Psoas muscle (tissue), 7 donors: ENCODE measurements at regions not wholly inside any gene's neighbourhood (a gene's known extent, or its start where the extent isn't known, plus 50 kb on each side); places are given as distances from the start of the nearest gene placed in this dataset.

ENCODE experiments used
- ATAC-seq, 4 donors: fragments of 200-7000 bp; cut with Tn5 transposase; one replicate each; pipeline ENCODE4 v1.9.1; 2020; ENCODE audit warnings: moderate library complexity in 3 of 4, mild to moderate bottlenecking in 2 of 4
- DNase-seq, 2 donors: peaks; one replicate each; pipeline ENCODE4 v3.0.0-alpha.2; 2020
- H3K27ac ChIP-seq: fragments of 200-600 bp; one replicate; pipeline ENCODE4 v1.8.0; 2022
- H3K27me3 ChIP-seq, 3 donors: fragments of 200-600 bp in 1 of 3; one replicate each; pipeline versions ENCODE4 v1.6.1 to v1.8.0; 2013 to 2022; ENCODE audit warnings: low read length in 2 of 3, mild to moderate bottlenecking in 2 of 3, moderate library complexity in 1 of 3; ENCODE audit not compliant: insufficient read depth in 3 of 3
- H3K36me3 ChIP-seq, 2 donors: fragments of 200-600 bp in 1 of 2; one replicate each; pipeline versions ENCODE4 v1.6.1 to v1.8.0; 2013 to 2022; ENCODE audit warnings: low read depth in 1 of 2, mild to moderate bottlenecking in 1 of 2, moderate library complexity in 1 of 2; ENCODE audit not compliant: insufficient read depth in 1 of 2
- H3K4me1 ChIP-seq: fragments of 200-600 bp; one replicate; pipeline ENCODE4 v1.8.0; 2022
- H3K4me3 ChIP-seq: fragments of 200-600 bp; one replicate; pipeline ENCODE4 v1.8.0; 2022; ENCODE audit warnings: mild to moderate bottlenecking
- H3K9me3 ChIP-seq: fragments of 200-600 bp; one replicate; pipeline ENCODE4 v1.8.0; 2022
- WGBS, 3 donors: extraction: QIAGEN DNeasy Blood & Tissue Kit; methylation state at CpG; one replicate each; pipeline versions ENCODE4 v1.1.6 to v1.1.7; 2013; 5-methylcytosine and 5-hydroxymethylcytosine counted together
- intact Hi-C, 2 donors: fragments of 100-400 bp; cut with DNase I; formaldehyde crosslinking; loops; one replicate each; pipeline versions ENCODE4 v1.11.0 to v1.14.2; 2022
- TF ChIP-seq, protein P1 (sequence below): fragments of 200-600 bp; IDR thresholded peaks from one replicate; pipeline ENCODE4 v1.8.0; 2022; ENCODE audit warnings: antibody characterized with exemption
- donor health status: healthy with polysubstance abuse.
- donor health status: DM: no; HTN: no; CAD: no; lungs with moderate emphysema.
- donor health status: Bipolar disorder and iron deficiency.
- donor health status: healthy.
- donor health status: DM: yes; HTN: yes; CAD: no.
- donor health status: DM: no; HTN: no; CAD: no.
- donor health status: DM: yes; HTN: yes; CAD: no.

DNA sequence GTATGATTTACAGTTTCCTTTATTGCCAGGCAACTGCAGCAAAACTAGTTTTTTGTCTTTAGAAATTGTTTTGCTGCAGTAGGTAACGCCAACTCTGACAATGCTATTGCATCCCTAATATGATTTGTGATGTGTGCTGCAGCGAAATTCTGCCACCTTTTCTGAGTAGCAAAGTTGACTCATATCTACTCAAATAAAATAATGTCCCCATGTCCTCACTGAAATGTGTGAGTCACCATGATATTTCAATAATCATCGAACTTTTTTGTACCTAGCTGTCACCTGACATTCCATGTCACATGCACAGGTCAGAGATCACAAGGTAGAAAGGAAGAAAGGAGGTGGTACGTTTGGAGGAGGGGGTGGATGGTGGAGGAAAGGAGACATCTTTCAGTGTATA lies 205.0 kb downstream of the RAD51AP2 start:
- WGBS, 3 donors, result 72 to 81% (median 75%) methylated on average over 4 of the region's 4 CpGs
- intact Hi-C loops, result loop anchor here in 1 of 2 donors (5.0 kb wide), 1 partner anchor 541 kb away; no protein-coding TSS in a partner anchor

DNA sequence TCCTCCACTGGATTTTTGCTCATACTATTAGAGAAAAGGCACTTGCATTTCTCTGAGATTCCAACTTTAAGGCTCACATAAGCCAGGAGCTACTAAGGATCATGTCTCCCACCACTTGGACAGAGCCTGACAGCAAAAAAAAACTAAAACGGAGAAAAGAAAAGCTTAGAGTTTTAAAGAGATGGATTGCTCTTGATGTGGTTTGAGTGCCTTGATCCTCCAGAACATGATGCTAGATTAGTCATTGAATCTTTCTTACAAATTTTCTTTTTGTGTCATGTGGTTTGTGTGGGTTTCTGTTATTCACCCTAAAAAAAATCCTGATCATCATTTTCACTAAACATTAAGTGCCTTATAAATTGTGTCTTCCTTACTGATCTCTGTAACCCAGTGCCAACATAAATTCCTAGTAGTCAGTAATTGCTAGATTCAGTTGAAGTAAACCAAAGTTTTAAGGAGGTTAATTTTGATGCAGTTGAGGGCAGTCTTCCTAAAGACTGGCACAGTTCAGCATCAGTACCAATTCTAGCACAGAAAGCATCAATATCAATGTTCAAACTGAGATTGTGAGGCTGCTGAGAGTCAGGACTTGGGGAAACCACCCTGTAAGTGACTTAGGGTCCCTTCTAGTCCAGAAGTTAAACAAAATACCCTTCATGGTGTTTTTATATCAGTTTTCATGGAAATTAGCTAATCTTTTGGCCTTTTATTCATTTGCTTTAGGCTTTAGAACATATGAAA lies 206.3 kb downstream of the RAD51AP2 start:
- ATAC-seq, result no peak
- Histone ChIP-seq H3K9me3 (no peaks in the 10 kb centered on the region), H3K4me3 (no peak overlapping the region), H3K27ac (no peak overlapping the region), H3K4me1 (no peaks in the 10 kb centered on the region), H3K27me3 (no peaks in the 10 kb centered on the region), H3K36me3 (no peaks in the 10 kb centered on the region)
- TF ChIP-seq, protein P1, sequence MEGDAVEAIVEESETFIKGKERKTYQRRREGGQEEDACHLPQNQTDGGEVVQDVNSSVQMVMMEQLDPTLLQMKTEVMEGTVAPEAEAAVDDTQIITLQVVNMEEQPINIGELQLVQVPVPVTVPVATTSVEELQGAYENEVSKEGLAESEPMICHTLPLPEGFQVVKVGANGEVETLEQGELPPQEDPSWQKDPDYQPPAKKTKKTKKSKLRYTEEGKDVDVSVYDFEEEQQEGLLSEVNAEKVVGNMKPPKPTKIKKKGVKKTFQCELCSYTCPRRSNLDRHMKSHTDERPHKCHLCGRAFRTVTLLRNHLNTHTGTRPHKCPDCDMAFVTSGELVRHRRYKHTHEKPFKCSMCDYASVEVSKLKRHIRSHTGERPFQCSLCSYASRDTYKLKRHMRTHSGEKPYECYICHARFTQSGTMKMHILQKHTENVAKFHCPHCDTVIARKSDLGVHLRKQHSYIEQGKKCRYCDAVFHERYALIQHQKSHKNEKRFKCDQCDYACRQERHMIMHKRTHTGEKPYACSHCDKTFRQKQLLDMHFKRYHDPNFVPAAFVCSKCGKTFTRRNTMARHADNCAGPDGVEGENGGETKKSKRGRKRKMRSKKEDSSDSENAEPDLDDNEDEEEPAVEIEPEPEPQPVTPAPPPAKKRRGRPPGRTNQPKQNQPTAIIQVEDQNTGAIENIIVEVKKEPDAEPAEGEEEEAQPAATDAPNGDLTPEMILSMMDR, result no peak
- intact Hi-C loops, result loop anchor here in 1 of 2 donors (5.0 kb wide), 1 partner anchor 540 kb away; no protein-coding TSS in a partner anchor
- no peak for DNase-seq
- 57 to 65% (median 60%) methylated on average over 1 of the region's 1 CpG for WGBS, 3 donors

More for the DNA sequence above, 205.0 kb downstream of the RAD51AP2 start:
- DNase-seq (no peak), ATAC-seq (no peak)
- Histone ChIP-seq H3K4me1 (no peaks in the 10 kb centered on the region), H3K27ac (no peak overlapping the region), H3K27me3 (no peaks in the 10 kb centered on the region), H3K9me3 (no peaks in the 10 kb centered on the region), H3K4me3 (no peak overlapping the region), H3K36me3 (no peaks in the 10 kb centered on the region)
- TF ChIP-seq, protein P1, result no peak

DNA sequence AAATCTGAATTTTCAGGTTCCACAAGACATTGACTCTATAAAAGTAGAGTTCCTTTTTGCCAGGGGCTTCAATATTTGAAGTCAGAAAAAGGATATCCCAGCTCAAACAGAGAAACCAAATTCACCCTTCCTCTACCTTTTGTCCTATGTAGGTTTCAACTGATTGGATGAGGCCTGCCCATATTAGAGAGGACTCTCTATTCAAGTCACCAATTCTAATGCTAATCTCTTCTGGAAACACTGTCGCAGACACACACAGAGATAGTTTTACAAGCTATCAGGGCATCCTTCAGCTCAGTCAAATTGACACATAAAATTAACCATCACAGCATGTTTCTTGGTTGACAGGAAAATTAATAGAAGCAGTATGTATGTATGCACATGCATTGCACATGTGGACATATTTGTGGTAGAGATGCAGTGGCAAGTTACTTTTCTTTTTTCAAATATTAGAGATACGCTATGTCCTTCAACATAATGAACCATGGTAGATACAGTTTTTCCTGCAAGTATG lies 207.1 kb downstream of the RAD51AP2 start:
- Histone ChIP-seq H3K4me1 (no peaks in the 10 kb centered on the region), H3K4me3 (no peak overlapping the region), H3K27ac (no peak overlapping the region), H3K36me3 (no peaks in the 10 kb centered on the region), H3K9me3 (no peaks in the 10 kb centered on the region), H3K27me3 (no peaks in the 10 kb centered on the region)
- WGBS, 3 donors, result 92 to 95% (median 94%) methylated on average over 2 of the region's 2 CpGs
- DNase-seq, result no peak
- ATAC-seq, result no peak
- TF ChIP-seq, protein P1, result no peak
- intact Hi-C loops, result loop anchor here in 1 of 2 donors (5.0 kb wide), 1 partner anchor 539 kb away; no protein-coding TSS in a partner anchor

DNA sequence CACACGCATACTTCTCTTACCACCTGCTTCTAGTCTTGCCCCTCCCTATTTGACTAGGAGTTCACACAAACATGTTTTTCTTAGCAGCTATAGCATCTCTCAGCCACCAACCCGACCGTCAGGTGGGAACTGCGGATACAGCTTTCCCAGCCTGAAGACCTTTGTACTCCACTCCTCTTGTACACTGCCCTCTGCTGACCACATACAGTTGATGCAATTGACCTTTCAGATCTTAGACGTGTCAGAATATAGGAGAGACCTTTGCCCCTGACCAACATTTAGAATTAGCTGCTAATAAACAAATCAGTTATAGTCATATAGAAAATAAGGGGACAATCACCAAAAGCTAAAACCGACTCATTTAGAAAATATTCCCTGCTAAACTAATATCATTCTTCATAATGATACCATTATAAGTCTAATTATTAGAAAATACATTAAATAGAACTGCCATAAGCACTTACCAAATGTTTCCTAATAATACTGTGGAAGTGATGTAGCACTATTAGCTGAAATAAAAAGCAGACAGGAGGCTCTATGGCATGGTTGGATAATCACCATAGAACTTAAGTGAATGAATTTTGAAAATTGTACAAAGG lies 208.4 kb downstream of the RAD51AP2 start:
- Histone ChIP-seq H3K9me3 (no peaks in the 10 kb centered on the region), H3K4me1 (no peaks in the 10 kb centered on the region), H3K27me3 (no peaks in the 10 kb centered on the region), H3K4me3 (no peak overlapping the region), H3K27ac (no peak overlapping the region), H3K36me3 (no peaks in the 10 kb centered on the region)
- peak in 1 of 4 donors; percentile 58 for ATAC-seq
- intact Hi-C loops, result loop anchor here (5.0 kb wide), 1 partner anchor 538 kb away; no protein-coding TSS in a partner anchor
- 18 to 19% (median 19%) methylated on average over 6 of the region's 6 CpGs for WGBS, 3 donors
- DNase-seq, result no peak
- TF ChIP-seq, protein P1, result peak; percentile 48
